ENCODE measurements at regions not wholly inside any gene's neighbourhood (a gene's known extent, or its start where the extent isn't known, plus 50 kb on each side); places are given as distances from the start of the nearest gene placed in this dataset.

- no peaks in the 10 kb centered on the region for H3K27me3 ChIP-seq (replicated peaks; ENCODE audit: insufficient read depth, low read length)
- H3F3A ChIP-seq (ENCODE audit: insufficient read depth, low read length): no peaks in the 10 kb centered on the region
- H3K36me3 ChIP-seq (replicated peaks; ENCODE audit: insufficient read depth, low read length): no peaks in the 10 kb centered on the region
- H2AFZ ChIP-seq (ENCODE audit: low read length): no peak overlapping the region
- no peaks in the 10 kb centered on the region for H3K79me2 ChIP-seq (ENCODE audit: low read length)
- H3K27ac ChIP-seq (ENCODE audit: low read length): no peak overlapping the region
- H3K4me1 ChIP-seq (ENCODE audit: low read length): no peaks in the 10 kb centered on the region
- H3K4me3 ChIP-seq (ENCODE audit: low read length): no peak overlapping the region
- DNase-seq: no peak
- H4K20me1 ChIP-seq (ENCODE audit: insufficient read depth, low read length): no peaks in the 10 kb centered on the region
- H3K4me2 ChIP-seq (ENCODE audit: low read depth, low read length): no peak overlapping the region
- H3K9me3 ChIP-seq (replicated peaks; ENCODE audit: insufficient read depth, low read length): no peaks in the 10 kb centered on the region
- H3K9me2 ChIP-seq (replicated peaks; ENCODE audit: insufficient read depth, low read length): no peaks in the 10 kb centered on the region
- no peak overlapping the region for H3K9ac ChIP-seq (ENCODE audit: low read length)
- TF ChIP-seq EZH2phosphoT487 (IDR thresholded peaks at IDR 0.05; ENCODE audit: low read length) (no peak), EZH2 (optimal IDR thresholded peaks at IDR 0.05; ENCODE audit: low read depth, low read length) (no peak), CTCF (IDR thresholded peaks at IDR 0.05; ENCODE audit: low read length) (no peak)
Measured at GRCh38 chr3:96678325-96678724, 136.1 kb upstream of the EPHA6 start.

GRCh38 chr3:96700322-96701315, 113.8 kb upstream of the EPHA6 start:
- Histone ChIP-seq H3K27me3 (replicated peaks; ENCODE audit: insufficient read depth, low read length) (no peaks in the 10 kb centered on the region), H3K9ac (ENCODE audit: low read length) (no peak overlapping the region), H3K9me2 (replicated peaks; ENCODE audit: insufficient read depth, low read length) (no peaks in the 10 kb centered on the region), H3K9me3 (replicated peaks; ENCODE audit: insufficient read depth, low read length) (no peaks in the 10 kb centered on the region), H3K4me1 (ENCODE audit: low read length) (peaks cover 16% of the 10 kb centered on the region), H3K36me3 (replicated peaks; ENCODE audit: insufficient read depth, low read length) (no peaks in the 10 kb centered on the region), H4K20me1 (ENCODE audit: insufficient read depth, low read length) (no peaks in the 10 kb centered on the region), H3K4me3 (ENCODE audit: low read length) (no peak overlapping the region), H3F3A (ENCODE audit: insufficient read depth, low read length) (no peaks in the 10 kb centered on the region), H3K27ac (ENCODE audit: low read length) (peak overlapping the region; percentile 56; the same call in 1 of the 2 replicates), H3K79me2 (ENCODE audit: low read length) (no peaks in the 10 kb centered on the region), H2AFZ (ENCODE audit: low read length) (peak overlapping the region; percentile 79), H3K4me2 (ENCODE audit: low read depth, low read length) (peak overlapping the region; percentile 32; the same call in 1 of the 2 replicates)
- peak; percentile 53 for DNase-seq
- peak; percentile 48 for TF ChIP-seq CTCF (IDR thresholded peaks at IDR 0.05; ENCODE audit: low read length)
- TF ChIP-seq EZH2 (optimal IDR thresholded peaks at IDR 0.05; ENCODE audit: low read depth, low read length): no peak

GRCh38 chr3:96705895-96706294, 108.5 kb upstream of the EPHA6 start:
- H3K9me3 ChIP-seq (replicated peaks; ENCODE audit: insufficient read depth, low read length): no peaks in the 10 kb centered on the region
- H3K27me3 ChIP-seq (replicated peaks; ENCODE audit: insufficient read depth, low read length): no peaks in the 10 kb centered on the region
- no peak overlapping the region for H3K4me2 ChIP-seq (ENCODE audit: low read depth, low read length)
- no peak overlapping the region for H3K27ac ChIP-seq (ENCODE audit: low read length)
- H3F3A ChIP-seq (ENCODE audit: insufficient read depth, low read length): no peaks in the 10 kb centered on the region
- no peak overlapping the region for H2AFZ ChIP-seq (ENCODE audit: low read length)
- H3K9ac ChIP-seq (ENCODE audit: low read length): no peak overlapping the region
- peaks cover 4% of the 10 kb centered on the region; the same call in 1 of the 2 replicates for H3K4me1 ChIP-seq (ENCODE audit: low read length)
- no peaks in the 10 kb centered on the region for H3K9me2 ChIP-seq (replicated peaks; ENCODE audit: insufficient read depth, low read length)
- TF ChIP-seq CTCF (IDR thresholded peaks at IDR 0.05; ENCODE audit: low read length) (no peak), EZH2 (optimal IDR thresholded peaks at IDR 0.05; ENCODE audit: low read depth, low read length) (no peak), EZH2phosphoT487 (IDR thresholded peaks at IDR 0.05; ENCODE audit: low read length) (no peak)
- H4K20me1 ChIP-seq (ENCODE audit: insufficient read depth, low read length): no peaks in the 10 kb centered on the region
- no peak for DNase-seq
- no peak overlapping the region for H3K4me3 ChIP-seq (ENCODE audit: low read length)
- H3K79me2 ChIP-seq (ENCODE audit: low read length): no peaks in the 10 kb centered on the region
- no peaks in the 10 kb centered on the region for H3K36me3 ChIP-seq (replicated peaks; ENCODE audit: insufficient read depth, low read length)

Measured in MM.1S (cell line).